ENCODE measurements at regions not wholly inside any gene's neighbourhood (a gene's known extent, or its start where the extent isn't known, plus 50 kb on each side); places are given as distances from the start of the nearest gene placed in this dataset.
"Not testable (repeated sequence)": the region's sequence is repeated elsewhere in the genome, so short reads cannot be mapped to it uniquely, and the experiment has no call there.

DNA sequence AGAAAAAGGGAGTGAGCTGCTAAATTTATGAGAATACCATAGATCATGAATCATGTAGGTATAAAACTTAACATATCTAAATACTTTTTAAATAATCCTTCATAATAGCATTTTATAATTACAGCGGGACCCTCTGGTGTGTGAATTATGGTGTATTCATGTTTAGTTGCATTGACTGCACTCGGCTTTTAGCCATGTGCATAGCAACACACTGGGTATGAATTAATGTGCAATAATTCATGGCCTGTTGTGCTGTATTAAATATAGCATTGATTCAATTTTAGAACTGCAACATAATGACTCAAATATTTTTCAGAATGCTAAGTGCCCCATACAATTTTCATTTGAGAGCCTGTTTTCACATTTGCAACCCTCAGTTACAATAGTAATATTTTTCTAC is 249.6 kb upstream of the G2E3 start:
- DNase-seq (ENCODE audit: low spot score) = no peak

DNA sequence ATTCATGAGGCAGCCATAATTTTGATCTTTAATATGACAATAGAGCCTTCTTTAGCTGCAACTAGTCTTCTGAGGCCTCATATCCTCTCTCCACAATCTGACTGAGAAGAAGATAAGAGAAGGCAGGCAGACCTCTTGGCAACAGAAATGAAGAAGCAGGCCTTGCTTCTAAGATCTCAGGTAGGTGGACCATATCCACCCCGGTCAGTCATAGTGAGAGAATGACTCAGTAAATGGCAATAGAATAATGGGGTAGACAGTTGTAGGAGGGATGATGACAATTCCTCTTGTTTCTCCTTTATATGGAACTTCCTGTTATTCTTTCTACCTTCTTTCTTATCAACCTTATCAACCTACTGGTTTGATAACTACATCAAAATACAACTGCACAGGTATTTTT is 246.7 kb upstream of the G2E3 start:
- no peak for DNase-seq (ENCODE audit: low spot score)

DNA sequence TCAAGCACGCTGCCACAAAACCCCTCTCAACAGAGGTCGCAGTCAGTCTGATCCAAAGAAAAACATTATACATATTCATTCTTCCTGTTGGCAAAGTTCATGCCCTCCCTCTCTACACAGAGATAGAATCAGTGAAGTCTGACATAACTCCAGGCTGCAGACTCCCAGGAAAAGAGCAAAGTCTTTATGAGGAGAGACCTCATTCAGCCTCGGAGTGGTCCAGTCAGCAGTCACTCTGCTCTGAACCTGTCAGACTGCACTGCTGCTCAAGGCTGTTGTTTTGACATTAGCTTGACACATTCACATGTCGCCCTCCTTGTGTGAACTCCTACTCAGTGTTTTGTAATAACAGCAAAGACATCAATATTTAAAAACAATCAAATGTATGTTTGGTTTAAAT is 241.2 kb upstream of the G2E3 start:
- no peak for DNase-seq (ENCODE audit: low spot score)

DNA sequence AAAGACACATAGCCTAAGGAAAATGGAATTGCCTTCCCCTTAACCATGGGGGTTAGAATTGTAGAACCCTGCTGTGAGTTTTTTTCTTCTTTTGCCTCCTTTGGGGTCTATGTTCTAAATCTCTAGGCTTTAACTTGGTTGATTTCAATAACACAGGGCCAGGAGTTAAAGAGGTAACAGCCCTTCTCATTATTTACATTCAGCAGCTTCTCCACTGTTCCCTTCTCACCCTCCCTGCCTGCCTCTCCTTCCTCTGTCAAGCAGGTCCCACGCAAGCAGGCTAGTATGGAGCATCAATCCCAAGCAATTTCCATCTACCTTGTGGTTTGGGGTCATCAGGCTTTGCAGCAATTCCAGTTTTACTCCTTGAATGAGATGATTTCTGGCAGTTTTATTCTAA is 236.1 kb upstream of the G2E3 start:
- no peak for DNase-seq (ENCODE audit: low spot score)

DNA sequence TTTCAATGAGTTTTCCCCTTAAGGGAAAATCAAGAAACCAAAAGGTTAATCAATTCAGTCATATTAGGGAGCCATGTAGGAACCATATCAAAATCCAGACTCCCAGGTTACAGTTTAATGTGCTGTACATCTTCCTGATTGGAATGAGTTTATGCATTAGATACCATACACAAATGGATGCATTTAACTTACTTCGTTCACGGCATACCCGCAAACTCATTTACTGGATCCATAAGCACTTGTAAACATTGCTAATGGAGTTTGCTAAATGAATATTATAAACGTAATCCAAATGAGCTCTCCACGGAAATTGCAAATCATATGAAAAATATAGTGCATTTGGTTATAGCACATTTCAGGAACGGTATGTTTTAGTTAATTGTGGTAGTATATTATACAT is 228.9 kb upstream of the G2E3 start:
- no peak for DNase-seq (ENCODE audit: low spot score)

DNA sequence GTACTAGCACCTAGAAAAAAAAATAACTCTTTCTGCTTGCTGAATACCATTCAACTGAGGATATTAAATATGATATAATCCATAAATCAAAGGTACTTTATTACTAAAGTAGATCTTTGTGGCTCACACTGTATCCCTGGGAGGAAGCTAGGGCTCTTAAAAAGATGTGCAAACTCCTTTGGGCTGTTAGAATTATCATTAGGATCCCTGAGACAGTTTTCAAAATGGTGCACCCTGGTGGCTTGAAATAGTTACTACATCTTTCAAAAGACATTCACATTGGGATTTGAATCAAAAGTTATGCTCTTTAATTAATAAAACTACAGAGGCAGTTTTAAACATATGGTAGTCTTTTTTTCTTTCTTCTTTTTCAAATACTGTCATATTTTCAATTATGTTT is 228.5 kb upstream of the G2E3 start:
- peak; percentile 41 for DNase-seq (ENCODE audit: low spot score)

DNA sequence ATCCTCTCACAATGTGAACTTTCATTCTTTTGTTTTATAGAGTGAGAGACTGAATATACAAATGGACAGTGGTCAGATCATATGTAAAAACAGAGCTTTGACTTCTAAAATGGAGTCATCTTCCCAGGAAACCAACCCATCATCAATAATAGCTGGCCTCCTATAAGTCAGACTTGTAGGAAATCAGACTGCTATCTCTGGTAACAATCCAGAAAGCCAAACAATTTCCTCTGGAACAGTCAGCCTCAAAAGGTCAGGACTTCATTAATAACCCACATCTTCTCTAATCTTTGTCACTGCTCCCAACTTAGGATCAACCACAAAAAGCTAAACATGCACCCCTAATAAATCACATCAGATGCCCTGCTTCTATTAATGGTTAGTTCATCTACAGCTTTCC is 227.9 kb upstream of the G2E3 start:
- DNase-seq (ENCODE audit: low spot score) = no peak

DNA sequence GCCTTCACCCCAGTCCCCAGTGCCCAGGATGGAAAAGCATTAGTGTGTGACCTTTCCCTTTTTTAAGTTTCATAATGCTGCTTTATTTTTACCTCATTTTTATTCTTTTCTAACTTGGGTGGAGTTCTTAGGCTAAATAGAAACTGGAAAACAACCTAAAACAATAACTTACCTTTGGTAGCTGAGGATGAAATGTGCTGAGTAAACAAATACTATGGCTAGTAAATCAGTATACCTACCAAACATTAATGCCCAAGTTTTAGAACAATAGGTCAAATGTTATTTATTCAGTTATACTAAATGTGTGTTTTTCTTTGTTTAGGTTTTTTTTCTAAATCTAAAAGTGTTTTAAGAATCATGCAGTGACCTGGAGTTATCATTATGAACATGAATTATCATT is 226.6 kb upstream of the G2E3 start:
- DNase-seq (ENCODE audit: low spot score) = no peak

DNA sequence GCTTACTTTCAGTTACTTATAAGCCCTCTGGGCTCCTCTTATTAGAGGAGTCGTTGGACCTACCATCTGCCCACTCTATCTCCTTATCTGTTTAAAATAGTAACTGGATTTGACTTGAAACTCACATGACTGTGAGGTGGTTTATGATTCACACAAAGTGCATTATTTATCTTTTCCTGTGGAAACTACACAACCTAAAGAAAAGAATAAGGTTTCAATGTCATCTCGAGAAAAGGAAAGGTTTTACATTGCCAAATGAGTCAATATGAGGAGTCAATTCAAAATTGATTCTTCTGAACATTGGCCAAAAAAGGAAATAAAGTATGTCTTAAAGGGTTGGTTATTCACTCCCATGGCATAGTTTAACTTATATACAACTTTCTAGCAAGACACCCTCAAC is 225.0 kb upstream of the G2E3 start:
- no peak for DNase-seq (ENCODE audit: low spot score)

DNA sequence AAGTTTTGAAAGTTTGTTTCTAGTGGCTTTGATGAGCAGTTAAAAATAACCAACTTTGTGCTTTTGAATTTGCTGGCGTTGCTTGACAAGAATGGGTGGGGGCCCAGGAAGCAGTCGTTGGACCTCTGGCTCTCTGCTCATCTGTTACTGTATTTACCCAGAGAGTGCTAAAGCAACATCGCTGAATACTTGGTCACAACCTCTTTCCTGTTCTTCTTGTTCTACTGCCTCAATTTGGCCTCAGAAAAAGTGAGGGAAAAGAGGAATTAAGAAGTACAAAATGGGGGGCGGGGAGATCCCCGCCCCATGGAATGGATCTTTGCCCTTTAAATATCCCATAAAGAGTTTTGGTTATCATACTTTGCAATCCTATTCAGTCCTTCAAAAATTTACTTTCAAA is 221.5 kb upstream of the G2E3 start:
- no peak for DNase-seq (ENCODE audit: low spot score)

DNA sequence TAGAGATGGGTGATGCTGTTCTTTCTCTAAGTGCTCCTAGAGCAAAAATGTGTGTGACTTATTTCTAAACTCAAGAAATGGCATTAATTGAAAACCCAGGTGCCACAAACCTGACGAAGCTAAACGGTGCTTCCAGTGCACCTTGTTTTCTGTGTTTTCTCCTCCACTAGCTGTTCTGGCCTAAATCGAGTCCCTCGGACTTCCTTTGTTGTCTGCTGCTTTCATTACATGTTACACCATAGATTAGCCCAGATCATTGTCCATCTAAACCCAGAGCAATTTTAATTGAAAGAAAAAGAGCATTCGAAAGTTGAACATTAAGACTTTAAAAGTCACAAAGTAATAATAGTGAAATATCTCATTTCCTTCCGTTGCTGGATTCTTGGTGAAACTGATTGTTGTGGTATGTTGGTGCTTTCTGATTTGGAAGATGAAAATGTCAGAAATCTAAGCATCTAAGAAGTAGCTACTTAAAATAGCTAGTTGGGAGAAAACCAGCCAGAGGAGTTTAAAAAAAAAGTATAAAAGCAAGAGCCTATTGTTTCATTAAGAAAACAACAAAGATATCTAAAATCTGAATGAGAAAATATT is 219.6 kb upstream of the G2E3 start:
- no peak for DNase-seq (ENCODE audit: low spot score)

DNA sequence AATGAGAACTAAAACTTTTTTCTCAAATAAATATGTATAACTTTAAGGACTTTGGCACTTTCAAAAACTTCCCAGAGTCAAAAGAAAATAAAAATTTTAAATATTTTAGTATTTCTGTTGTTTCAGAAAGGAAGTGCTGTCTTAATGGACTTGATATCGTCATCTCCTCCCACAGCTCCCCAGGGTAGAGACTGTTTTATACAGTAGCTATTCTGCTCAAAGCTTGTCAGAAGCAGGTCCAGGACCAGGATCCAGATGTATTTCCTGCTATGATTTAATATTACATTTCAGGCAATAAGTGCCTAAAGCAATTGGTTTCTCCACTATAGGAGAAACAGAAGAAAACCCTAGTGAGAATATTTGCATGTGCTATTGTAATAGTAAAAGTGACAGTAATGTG is 218.5 kb upstream of the G2E3 start:
- no peak for DNase-seq (ENCODE audit: low spot score)

DNA sequence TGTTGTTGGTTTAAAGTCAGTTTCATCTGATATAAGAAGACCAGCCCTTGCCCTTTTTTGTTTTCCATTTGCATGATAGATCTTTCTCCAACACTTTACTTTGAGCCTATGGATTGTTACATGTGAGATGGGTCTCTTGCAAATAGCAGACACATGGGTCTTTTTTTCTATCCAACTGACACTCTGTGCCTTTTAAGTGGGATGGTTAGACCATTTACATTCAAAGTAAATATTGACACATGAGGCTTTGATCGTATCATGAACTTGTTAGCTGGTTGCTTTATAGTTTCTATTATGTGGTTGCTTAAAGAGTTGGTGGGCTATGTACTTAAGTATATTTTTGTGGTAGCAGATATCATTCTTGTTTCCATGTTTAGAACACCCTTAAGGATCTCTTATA is 213.4 kb upstream of the G2E3 start:
- DNase-seq (ENCODE audit: low spot score) = no peak

DNA sequence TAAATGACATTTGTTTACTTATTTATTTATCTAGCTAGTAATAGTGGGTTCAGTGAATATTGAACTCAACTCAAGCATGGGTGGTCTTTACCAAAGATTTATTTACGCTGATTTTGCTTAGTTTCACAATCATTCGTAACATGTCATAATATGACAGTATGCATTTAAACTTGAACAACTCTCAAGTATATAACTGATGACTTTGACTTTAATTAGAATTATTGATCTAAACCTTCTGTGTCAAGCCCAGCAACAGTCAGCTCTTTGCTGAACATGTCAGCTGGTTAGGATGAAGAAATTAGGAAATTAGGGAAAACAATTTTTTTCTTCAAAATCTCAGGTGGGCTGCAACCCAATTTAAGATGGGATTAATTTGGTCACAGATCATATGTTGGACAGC is 210.5 kb upstream of the G2E3 start:
- DNase-seq (ENCODE audit: low spot score) = no peak

DNA sequence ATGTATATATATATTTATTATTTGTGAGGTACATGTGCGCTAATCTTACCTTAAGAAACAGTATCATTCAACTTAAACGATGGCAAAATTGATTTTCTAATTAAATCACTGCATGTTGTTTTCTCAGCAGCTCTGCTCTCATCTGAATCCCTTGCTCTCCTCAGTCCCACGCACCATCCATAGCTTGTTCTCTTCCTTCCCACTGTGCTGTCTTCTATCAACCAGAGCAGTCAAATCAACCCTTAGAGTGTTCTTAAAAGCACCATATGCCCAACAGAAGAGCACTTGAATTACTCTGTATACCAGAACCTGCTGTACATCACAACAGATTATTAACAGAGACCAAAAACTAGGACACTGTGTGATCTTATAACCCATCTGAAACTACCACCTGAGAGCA is 209.4 kb upstream of the G2E3 start:
- no peak for DNase-seq (ENCODE audit: low spot score)

DNA sequence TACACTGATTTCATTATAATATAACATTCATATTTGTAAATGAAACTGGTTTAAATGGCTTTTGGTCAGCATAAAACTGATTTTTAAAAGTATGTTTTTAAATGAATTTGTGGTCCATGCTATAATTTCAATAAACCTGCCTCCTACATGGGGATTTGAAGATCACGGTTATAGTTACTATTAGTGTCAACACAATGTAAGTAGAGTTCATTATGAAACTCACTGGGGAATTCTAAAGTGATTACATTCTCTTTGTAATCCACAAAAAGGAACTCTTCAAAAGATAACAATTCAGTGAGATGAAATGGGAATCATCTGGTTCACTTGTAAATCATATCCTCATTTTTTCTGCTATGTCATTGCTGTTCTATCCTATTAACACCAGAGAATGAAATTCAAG is 204.5 kb upstream of the G2E3 start:
- no peak for DNase-seq (ENCODE audit: low spot score)

DNA sequence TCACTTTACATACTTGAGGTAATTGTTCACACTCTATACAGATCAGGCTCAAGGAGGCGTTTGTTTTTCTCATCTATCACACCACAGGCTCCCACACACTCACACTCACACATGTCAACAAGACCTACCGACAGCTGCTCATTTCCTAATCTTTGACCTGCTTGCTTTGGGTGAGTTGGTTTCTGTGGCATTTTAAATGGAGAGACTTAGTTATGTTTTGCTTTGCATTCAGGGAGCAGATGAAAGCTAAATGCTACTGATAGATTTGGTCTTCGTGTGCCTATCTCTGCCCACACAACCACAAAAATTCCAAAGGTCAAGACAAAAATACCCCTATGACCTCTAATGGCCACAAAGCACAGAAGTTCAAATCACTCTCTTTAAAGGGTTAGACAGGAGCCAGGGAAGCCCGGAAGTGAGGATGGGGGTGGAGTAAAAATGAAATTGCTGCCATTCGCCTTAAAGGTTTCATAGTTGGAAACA is 203.5 kb upstream of the G2E3 start:
- no peak for DNase-seq (ENCODE audit: low spot score)

DNA sequence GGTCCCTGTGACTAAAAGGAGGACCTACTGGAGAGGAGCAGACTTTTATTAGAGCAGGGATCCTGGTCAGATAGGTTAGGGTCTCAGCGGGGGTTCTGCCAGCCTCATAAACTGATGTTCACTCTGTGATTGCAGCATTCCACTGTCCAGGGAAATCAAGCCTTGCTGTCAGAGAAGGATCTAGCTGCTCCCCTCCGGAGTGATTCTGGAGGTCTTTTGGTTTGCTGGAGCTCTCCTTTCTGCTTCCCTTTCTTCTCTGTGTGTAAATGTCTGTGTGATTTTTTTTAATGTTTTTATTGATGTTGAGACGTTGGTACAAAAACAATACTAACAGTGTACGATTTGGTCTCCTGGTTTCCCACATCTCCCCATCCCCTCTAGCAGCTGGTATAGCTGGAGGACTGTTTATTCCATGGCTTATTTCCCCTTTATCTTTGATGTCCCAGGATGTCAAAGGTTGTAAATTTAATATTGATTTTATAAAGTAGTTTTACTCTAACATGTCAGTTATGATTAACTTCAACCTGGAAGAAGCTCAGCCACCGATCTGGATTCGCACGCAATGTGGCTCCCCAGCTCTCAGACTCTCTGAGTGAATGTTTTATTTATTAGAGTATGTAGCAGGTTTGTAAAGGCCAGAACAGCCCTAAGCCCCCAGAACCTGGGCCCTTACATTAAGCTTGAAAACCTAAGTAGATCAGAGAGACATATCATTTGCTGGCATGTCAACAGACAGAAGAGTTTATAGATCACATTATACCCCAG is 202.3 kb upstream of the G2E3 start:
- no peak for DNase-seq (ENCODE audit: low spot score)

DNA sequence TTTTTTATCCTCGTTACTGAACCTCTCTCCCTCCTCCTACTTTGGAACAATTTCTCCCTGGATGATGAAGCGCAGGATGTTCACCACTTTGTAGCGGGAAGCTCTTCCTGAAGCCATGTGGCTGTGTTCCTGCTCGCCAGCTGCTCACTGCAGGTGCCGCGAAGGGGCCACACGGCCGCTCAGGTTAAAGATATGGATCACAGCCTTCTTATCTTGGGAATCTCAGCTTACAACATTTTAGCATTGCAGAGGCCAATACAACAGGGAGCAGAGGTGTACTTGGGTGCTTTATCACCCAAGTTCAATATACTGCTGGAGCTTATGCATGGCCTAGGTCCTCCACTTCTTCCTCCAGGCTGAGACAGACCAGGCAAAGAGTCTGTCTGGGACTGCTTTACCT is 201.2 kb upstream of the G2E3 start:
- no peak for DNase-seq (ENCODE audit: low spot score)

DNA sequence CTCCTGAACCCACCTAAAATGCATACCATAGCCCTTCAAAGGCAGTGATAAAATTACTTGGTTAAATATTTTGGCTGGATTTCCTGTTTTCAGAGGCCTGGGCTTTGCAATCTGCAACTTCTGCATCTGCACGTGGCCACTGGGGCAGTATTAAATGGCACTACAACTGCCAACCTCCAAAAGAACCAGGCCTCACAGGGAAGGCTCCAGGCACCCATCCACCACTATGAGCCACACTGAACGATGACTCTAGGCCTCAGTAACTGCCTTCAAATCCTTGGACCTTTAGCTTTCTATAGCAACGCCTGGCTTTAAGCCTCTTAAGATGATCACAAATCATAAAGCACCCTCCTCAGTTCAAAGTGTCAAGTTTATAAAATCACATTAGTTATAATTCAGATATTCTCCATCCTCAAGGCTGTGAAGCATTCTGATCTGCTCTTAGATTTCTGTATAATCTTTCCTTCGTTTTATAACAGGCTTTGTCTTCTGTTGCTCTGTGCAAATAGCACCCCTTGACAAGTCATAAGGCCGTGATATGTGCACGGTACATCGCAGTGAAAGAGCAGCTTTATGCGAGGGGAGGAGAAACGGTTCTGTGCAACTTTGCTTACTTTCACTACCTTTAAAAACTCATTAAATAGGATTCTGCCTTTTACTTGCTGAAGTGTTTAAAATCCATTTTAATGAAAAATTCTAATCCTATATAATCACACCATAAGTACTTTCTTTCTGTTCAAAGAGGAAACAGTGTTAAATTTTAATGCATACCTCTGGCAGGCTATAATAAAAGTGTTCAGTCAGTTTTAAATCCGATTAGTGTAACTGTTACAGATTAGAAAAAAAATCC is 196.4 kb upstream of the G2E3 start:
- no peak for DNase-seq (ENCODE audit: low spot score)

DNA sequence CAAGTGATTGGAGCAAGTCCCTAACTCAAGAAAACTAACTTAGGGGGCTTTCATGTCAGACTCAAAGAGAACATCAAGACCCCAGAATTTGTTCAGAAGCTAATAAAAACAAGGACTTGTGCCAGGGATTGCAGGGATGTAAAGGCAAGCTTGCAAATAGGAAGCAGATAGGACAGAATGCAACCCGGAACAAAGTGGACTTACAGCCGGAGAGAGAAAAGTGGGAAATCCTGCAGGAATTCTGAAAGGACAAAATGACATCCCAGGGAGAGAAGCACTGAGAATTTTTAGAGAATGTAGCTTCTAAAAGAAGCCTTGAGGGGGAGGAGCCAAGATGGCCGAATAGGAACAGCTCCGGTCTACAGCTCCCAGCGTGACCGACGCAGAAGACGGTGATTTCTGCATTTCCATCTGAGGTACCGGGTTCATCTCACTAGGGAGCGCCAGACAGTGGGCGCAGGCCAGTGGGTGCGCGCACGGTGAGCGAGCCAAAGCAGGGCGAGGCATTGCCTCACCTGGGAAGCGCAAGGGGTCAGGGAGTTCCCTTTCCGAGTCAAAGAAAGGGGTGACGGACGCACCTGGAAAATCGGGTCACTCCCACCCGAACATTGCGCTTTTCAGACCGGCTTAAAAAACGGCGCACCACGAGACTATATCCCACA is 195.6 kb upstream of the G2E3 start:
- not testable (repeated sequence) for DNase-seq (ENCODE audit: low spot score)

DNA sequence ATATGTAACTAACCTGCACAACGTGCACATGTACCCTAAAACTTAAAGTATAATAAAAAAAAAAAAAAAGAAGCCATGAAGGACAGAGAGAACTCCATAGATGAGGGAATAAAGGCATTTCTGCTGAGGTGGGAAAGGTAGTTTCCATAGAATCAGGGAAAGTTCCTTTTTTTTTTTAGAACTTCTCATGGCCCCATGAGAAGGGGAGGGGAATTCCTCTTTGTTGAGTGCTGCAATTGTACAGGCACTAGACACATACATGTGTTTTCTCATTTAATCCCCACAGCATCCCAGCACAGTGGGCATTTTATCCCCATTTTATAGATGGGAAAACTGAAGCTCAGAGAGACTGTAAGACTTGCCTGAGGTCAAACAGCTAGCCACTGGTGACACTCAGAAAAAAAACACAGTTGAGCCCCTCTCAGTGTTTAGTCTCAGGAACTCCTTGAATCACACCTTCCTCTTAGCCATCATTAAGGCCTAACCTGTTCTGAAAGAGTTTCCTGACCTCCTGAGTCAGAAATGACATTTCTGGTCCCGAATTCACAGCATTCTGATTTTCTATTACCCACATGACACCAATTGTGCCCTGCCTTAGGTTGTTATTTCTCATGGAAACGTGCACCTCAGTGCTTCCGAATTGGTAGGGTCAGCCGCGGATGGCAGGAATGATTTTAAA is 189.3 kb upstream of the G2E3 start:
- no peak for DNase-seq (ENCODE audit: low spot score)
